Bronchial epithelial cell (primary cell): ENCODE measurements at regions not wholly inside any gene's neighbourhood (a gene's known extent, or its start where the extent isn't known, plus 50 kb on each side); places are given as distances from the start of the nearest gene placed in this dataset.

ENCODE experiments used
- DNase-seq: peaks from one replicate; pipeline ENCODE4 v3.0.0-alpha.2; 2010; ENCODE audit warnings: low read depth
- FAIRE-seq: peaks from 2 replicates; lab custom pipeline; 2011; peaks lifted over from hg19 to GRCh38; lab: Jason Lieb, UNC
- H3K27me3 ChIP-seq: 2 replicates; pipeline ENCODE4 v1.5.1; 2011; ENCODE audit warnings: low read length; ENCODE audit not compliant: control insufficient read depth, insufficient read depth
- H3K36me3 ChIP-seq: 2 replicates; pipeline ENCODE4 v1.5.1; 2011; ENCODE audit warnings: low read length; ENCODE audit not compliant: control insufficient read depth, insufficient read depth
- H3K4me3 ChIP-seq: 2 replicates; pipeline ENCODE4 v1.5.1; 2011; ENCODE audit warnings: mild to moderate bottlenecking, low read depth, low read length, control low read depth
- TF ChIP-seq, protein P1 (sequence below): IDR thresholded peaks from 2 replicates; pipeline ENCODE4 v1.5.1; 2011; ENCODE audit warnings: mild to moderate bottlenecking, moderate library complexity, low read length, control low read depth, inconsistent platforms; ENCODE audit not compliant: insufficient read depth, severe bottlenecking

GRCh38 chr4:180757927-180758326, 1485.3 kb upstream of the TENM3 start:
- no peaks in the 10 kb centered on the region for H3K27me3 ChIP-seq
- TF ChIP-seq, protein P1, sequence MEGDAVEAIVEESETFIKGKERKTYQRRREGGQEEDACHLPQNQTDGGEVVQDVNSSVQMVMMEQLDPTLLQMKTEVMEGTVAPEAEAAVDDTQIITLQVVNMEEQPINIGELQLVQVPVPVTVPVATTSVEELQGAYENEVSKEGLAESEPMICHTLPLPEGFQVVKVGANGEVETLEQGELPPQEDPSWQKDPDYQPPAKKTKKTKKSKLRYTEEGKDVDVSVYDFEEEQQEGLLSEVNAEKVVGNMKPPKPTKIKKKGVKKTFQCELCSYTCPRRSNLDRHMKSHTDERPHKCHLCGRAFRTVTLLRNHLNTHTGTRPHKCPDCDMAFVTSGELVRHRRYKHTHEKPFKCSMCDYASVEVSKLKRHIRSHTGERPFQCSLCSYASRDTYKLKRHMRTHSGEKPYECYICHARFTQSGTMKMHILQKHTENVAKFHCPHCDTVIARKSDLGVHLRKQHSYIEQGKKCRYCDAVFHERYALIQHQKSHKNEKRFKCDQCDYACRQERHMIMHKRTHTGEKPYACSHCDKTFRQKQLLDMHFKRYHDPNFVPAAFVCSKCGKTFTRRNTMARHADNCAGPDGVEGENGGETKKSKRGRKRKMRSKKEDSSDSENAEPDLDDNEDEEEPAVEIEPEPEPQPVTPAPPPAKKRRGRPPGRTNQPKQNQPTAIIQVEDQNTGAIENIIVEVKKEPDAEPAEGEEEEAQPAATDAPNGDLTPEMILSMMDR, result no peak
- DNase-seq (no peak), FAIRE-seq (no peak)
- H3K36me3 ChIP-seq, result no peaks in the 10 kb centered on the region
- H3K4me3 ChIP-seq, result no peak overlapping the region

GRCh38 chr4:180766045-180766444, 1477.2 kb upstream of the TENM3 start:
- DNase-seq (no peak), FAIRE-seq (no peak)
- H3K36me3 ChIP-seq, result no peaks in the 10 kb centered on the region
- TF ChIP-seq, protein P1, result no peak
- no peaks in the 10 kb centered on the region for H3K27me3 ChIP-seq
- H3K4me3 ChIP-seq, result no peak overlapping the region

DNA sequence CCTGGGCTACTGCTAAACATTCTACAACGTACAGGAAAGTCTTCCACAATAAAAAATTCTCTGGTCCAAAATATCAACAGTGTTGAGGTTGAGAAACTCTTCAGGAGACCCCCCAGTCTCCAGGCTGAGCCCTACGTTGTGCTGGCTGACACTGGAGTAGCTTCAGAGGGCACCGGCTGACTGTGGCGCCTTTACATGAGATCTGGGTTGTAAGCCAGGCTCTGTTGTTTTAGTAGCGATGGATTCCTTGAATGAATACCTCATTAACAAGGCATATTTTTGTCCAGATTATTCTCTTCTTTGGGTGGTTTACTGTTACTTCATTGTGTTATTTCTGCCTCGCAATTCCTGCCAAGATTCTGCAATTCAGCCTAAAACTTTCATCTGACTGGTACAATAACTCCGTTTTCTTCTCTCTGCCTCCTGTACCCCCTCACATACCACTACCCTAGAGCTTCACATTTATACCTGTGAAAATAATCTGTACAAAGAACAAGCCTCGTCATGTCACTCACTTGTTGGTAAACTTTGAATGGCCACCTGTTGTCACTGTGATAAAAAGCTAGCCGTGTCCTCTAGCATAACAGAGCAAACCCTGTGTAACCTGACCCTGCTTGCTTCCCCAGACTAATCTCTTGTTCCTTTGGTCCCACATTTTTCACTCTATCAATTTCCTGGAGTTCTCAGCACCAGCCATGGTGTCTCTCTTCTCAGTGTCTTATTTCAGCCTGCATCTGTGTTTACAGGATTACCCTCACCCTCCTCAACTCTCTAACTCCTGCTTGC, 1476.1 kb upstream of the TENM3 start:
- FAIRE-seq (no peak), DNase-seq (no peak)
- TF ChIP-seq, protein P1, result no peak
- Histone ChIP-seq H3K27me3 (no peaks in the 10 kb centered on the region), H3K36me3 (no peaks in the 10 kb centered on the region), H3K4me3 (no peak overlapping the region)

DNA sequence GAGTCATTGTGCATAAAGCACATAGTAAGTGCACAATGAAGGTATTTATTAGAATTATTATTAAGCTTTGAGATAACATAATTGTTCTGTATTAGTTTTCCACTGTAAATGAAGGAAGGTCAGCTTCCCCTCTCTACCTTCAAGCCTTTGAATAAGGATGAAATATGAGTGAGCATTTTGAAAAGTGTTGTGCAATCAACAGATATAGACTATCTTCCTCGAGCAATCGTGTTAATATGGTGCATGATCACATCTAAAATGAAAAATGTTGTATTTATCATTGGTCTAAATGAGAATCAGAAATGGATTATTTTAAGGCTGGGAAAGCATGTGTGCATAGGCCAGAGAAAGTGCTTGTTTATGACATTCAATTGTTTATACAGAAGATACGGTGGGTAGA, 1474.6 kb upstream of the TENM3 start:
- TF ChIP-seq, protein P1, result no peak
- H3K36me3 ChIP-seq, result no peaks in the 10 kb centered on the region
- FAIRE-seq, result no peak
- H3K4me3 ChIP-seq, result no peak overlapping the region
- no peaks in the 10 kb centered on the region for H3K27me3 ChIP-seq
- no peak for DNase-seq

DNA sequence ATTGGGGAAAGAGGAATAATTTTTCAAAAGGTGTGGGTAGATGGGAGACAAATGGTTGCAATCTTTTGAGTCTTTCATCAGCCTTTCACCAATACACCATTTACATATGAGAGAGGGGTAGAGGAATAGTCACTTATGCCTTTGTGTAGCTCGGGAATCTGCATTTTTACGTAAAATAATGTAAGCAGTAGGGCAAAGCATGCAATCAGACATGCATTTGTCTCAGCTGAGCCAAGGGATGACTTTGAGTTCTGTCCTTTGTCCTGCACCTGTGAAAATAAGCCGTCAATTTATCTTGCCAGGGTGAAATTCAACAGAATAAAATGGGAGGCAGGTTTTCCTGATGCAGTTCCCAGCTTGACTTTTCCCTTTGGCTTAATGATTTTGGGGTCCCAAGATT, 1473.4 kb upstream of the TENM3 start:
- no peaks in the 10 kb centered on the region for H3K27me3 ChIP-seq
- DNase-seq (no peak), FAIRE-seq (no peak)
- no peak overlapping the region for H3K4me3 ChIP-seq
- TF ChIP-seq, protein P1, result no peak
- H3K36me3 ChIP-seq, result no peaks in the 10 kb centered on the region

DNA sequence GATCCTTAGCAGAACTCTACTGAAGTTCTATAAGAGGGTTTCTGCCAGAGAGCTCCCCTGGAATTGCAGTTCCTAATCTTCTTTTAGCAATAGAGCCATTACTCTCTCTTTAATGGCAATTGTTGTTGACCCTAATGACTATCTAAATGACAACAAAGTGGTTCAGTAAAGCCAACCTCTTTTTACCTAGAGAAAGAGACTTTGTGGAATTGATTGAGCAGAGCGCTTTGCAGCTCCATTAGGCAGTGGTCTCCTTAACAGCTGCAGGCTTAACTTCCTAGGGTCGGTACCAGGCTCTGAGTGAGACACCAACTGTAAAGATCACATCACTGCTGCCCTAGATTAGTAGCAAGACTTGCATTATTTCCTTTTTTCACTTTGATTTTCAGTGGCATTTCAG, 1472.9 kb upstream of the TENM3 start:
- TF ChIP-seq, protein P1, result no peak
- FAIRE-seq, result no peak
- Histone ChIP-seq H3K4me3 (no peak overlapping the region), H3K36me3 (no peaks in the 10 kb centered on the region), H3K27me3 (no peaks in the 10 kb centered on the region)
- DNase-seq, result no peak
